GM20000 (cell line): ENCODE measurements at regions not wholly inside any gene's neighbourhood (a gene's known extent, or its start where the extent isn't known, plus 50 kb on each side); places are given as distances from the start of the nearest gene placed in this dataset.

ENCODE experiments used
- DNase-seq: peaks from one replicate; pipeline ENCODE4 v3.0.0; 2012; ENCODE audit warnings: low spot score
- TF ChIP-seq, protein P1 (sequence below): IDR thresholded peaks from 2 replicates; pipeline ENCODE4 v1.5.1; 2012; ENCODE audit warnings: mild to moderate bottlenecking, control low read depth; ENCODE audit errors: extremely low read depth, missing control alignments

DNA sequence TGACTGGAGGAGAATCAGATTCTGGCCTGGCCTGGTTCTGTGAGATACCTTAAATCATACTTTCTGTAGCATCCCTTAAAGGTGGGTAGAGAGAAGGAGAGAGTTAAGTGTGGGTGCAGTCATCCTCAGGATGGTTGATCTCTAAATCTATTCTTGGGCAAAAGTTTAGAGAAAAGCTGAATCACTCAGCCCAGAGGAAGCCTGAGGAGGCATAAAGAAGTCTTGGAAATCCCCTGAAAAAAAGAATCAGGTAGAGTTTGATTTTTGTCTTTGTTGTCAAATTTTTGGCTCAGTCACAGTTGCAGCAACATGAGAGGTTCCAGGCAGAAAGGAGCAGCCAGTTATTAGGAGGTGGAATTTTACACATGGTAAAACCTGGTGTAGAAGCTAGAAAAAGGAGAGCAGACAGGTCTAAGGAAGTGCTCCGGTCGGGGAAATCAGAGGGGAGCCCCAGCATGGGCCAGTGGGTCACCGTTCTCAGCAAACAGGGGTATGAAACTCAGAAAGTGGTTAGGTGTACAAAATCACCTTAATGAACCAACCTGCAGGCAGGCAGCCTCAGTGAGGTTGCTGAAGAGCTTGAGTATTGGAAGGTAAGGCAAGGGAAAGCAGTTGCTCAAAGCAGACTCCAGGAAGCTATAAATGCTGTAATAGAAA lies 116.2 kb upstream of the CNTLN start:
- no peak for DNase-seq
- TF ChIP-seq, protein P1, sequence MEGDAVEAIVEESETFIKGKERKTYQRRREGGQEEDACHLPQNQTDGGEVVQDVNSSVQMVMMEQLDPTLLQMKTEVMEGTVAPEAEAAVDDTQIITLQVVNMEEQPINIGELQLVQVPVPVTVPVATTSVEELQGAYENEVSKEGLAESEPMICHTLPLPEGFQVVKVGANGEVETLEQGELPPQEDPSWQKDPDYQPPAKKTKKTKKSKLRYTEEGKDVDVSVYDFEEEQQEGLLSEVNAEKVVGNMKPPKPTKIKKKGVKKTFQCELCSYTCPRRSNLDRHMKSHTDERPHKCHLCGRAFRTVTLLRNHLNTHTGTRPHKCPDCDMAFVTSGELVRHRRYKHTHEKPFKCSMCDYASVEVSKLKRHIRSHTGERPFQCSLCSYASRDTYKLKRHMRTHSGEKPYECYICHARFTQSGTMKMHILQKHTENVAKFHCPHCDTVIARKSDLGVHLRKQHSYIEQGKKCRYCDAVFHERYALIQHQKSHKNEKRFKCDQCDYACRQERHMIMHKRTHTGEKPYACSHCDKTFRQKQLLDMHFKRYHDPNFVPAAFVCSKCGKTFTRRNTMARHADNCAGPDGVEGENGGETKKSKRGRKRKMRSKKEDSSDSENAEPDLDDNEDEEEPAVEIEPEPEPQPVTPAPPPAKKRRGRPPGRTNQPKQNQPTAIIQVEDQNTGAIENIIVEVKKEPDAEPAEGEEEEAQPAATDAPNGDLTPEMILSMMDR, result no peak

DNA sequence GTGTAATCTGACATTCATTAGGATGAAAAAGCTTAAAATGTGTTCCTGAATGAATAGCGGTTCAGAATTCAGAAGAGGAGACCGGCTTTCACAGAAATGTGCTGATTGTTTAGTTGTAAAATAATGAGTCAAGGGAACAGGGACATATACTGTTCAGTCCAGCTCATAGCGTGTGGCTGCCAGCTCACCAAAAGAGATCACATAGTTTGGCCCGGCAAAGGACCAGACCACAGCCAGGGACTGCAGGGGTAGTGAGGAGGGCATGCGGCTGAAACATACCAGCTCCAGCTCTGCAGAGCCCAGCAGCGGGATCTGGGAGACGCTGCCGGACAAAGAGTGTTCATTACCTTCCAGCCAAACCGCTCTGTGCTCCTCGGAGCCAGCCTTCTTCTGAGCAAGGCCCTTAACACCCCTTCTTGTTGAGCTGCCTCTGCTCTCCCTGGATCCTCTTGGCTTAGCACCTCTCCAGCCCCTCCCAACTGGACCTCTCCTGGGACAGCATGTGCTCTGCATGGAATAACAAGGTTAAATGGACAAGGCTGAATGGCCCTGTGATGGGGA lies 116.8 kb upstream of the CNTLN start:
- TF ChIP-seq, protein P1, result no peak
- no peak for DNase-seq

DNA sequence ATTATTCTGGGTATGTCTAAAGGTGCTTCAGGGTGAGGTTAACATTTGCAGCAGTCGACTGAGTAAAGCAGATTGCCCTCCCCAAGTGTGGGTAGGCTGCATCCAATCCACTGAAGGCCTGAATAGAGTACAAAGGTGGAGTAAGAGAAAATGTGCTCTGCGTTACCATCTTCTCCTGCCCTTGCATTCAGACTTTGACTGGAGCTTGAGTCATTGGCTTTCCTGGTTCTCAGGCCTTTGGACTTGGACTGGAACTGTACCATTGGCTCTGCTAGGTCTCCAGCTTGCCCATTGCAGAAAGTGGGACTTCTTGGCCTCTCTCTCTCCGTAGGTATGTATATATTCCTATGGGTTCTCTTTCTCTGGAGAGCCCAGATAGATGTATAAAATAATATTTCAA lies 120.9 kb upstream of the CNTLN start:
- no peak for DNase-seq

DNA sequence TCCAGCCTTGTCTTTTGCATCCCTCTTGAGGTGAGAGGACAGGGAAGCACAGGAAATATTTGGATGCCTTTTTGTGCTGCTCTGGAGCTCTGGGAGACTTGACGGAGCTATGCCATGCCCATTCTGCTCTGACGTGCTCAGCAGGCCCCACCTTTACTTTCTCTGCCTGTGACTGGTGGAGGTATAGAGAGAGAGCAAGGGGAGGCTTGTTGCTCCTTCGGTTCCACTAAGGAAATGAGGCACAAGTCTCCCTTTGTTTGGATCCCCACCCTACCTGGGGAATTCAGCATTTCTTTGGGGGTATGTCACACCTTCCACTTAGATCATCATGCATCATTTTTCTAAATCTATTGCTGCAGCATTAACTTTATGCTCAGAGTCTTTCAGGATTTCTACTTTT lies 121.8 kb upstream of the CNTLN start:
- TF ChIP-seq, protein P1, result no peak
- DNase-seq, result no peak

More for the DNA sequence above, 120.9 kb upstream of the CNTLN start:
- TF ChIP-seq, protein P1, result no peak

DNA sequence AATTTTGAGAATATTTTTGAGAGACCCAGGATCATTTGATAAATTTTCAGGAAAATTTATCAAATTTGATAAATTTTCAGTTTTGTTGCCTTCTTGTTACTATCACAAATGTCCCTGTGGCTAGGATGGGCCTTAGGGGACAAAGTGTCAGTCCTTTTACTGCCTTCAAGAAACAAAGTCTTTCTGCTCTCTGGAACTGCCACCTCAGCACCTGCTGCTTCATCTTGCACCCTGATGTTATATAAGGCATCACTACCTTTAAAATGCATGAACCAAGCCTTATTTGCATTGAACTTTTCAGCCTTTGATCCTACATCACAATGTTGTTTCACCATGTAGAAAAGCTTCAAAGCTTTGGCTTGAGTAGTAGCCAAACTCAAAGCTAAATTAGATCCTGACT lies 123.0 kb upstream of the CNTLN start:
- no peak for DNase-seq
- TF ChIP-seq, protein P1, result no peak

DNA sequence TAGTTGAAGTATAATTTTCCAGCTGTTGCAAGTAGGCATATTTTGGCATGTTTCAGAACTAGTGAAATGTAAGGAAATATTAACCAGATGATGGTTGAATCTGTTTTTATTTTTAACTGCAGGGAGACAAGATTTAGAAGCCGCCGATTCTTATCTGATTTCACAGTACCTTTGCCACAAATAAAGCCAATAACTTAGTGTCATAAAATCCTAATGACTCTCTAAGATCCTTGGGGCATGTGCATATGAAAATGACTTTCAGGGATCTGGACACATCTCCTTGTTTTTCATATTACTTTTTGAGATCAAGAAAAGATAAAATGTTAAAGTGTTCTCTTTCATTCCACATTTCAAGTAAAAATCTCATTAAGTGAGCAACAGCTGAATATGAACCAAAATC lies 125.8 kb upstream of the CNTLN start:
- DNase-seq, result no peak
- TF ChIP-seq, protein P1, result no peak

DNA sequence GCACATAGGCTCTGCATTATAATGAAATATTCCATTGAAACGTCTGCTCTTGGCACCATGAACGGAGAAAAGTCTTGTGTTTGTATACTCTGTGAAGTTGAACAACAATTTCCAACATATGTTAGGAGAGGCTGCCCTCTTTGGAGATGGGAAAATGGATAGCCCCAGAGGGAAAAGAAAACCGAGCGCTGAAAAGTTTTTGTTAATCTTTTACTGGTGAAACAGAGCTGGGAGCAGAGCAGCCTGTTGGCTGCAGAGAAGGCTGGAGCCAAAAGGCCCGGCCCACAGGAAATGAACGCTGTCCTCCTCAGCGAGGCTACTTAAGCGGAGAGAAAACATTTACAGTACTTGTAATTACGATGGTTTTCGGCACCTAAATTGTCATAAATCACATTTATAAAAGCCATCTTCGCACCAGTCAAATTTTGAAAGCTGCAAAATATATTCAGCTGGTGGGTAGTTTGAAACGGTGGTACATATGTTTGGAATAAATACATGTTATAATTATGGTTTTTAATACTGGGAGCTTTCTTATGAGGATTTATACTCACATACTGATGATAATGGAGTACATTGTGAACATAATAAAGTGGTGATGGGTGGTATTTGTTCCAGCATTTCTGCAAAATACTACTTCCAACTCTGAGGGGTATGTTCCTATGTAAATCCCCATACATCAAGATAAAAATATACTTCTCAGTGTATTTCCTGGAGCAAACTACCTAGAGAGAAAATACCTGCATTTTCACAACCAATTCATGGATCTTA lies 129.6 kb upstream of the CNTLN start:
- TF ChIP-seq, protein P1, result no peak
- DNase-seq, result no peak
